ENCODE measurements at regions not wholly inside any gene's neighbourhood (a gene's known extent, or its start where the extent isn't known, plus 50 kb on each side); places are given as distances from the start of the nearest gene placed in this dataset.

GRCh38 chr6:43860285-43860684, 90.3 kb downstream of the VEGFA start (continued):
- no peak for TF ChIP-seq SRSF3 (IDR thresholded peaks at IDR 0.05; ENCODE audit: insufficient read depth, low read length)

- no peaks in the 10 kb centered on the region for H3K9me1 ChIP-seq (ENCODE audit: control insufficient read depth, insufficient read depth, low read length)
- no peak overlapping the region for H3K4me2 ChIP-seq (ENCODE audit: insufficient read depth, low read length)
- no peaks in the 10 kb centered on the region for H3K27me3 ChIP-seq (ENCODE audit: control insufficient read depth in 2 of 2, insufficient read depth in 2 of 2, low read length in 2 of 2)
- DNase-seq (ENCODE audit: extremely low read depth in 1 of 4, low spot score in 3 of 4): no peak
- H3K9me3 ChIP-seq (replicated peaks; ENCODE audit: control insufficient read depth, insufficient read depth, low read depth, low read length): no peaks in the 10 kb centered on the region
- H3K9ac ChIP-seq (ENCODE audit: insufficient read depth in 1 of 2, low read depth in 2 of 2, low read length in 2 of 2): no peak overlapping the region; a peak in 1 of 4 replicates
- H3K79me2 ChIP-seq (ENCODE audit: control insufficient read depth, insufficient read depth, low read length): no peaks in the 10 kb centered on the region
- no peak for TF ChIP-seq ETV5 (CRISPR knock-in tag; IDR thresholded peaks at IDR 0.05; ENCODE audit: low read depth)
- peak; percentile 9; the same call in 1 of the 2 replicates for TF ChIP-seq NR2C1 (IDR thresholded peaks at IDR 0.05)
- TF ChIP-seq NR2C1 (tag; IDR thresholded peaks at IDR 0.05): no peak
- TF ChIP-seq ZNF512 (tag; IDR thresholded peaks at IDR 0.05): no peak
- ATAC-seq: no peak
- H4K20me1 ChIP-seq (replicated peaks; ENCODE audit: control insufficient read depth, insufficient read depth, low read length): no peaks in the 10 kb centered on the region
- H2AFZ ChIP-seq (ENCODE audit: low read depth, low read length): no peak overlapping the region
- H3K36me3 ChIP-seq (ENCODE audit: control insufficient read depth, insufficient read depth, low read length): no peaks in the 10 kb centered on the region
- WGBS (ENCODE audit: insufficient coverage, low coverage, missing lambda C conversion rate): 90% methylated on average over 9 of the region's 9 CpGs
- no peak for FAIRE-seq
- no peak overlapping the region for H3K4me3 ChIP-seq
- CTCF ChIA-PET (ENCODE audit: low intra/inter-chr PET ratio): no interaction called here
- intact Hi-C loops (cut with micrococcal nuclease): loop anchor here (5.0 kb wide), 2 partner anchors 68 to 213 kb away; no protein-coding TSS in a partner anchor
- POLR2A ChIA-PET: interaction anchor here (0.7 to 1.3 kb wide), 3 partner anchors 9 to 226 kb away, joined by 3 read pairs; no protein-coding TSS in a partner anchor
- in situ Hi-C loops (cut with MboI): no loop called here
- H3K4me1 ChIP-seq (replicated peaks in 1 of 2; ENCODE audit: control insufficient read depth in 2 of 2, insufficient read depth in 2 of 2, low read length in 2 of 2): peaks cover 6 to 8% of the 10 kb centered on the region in 2 experiments; a peak in 3 of 5 replicates
- H3K27ac ChIP-seq (ENCODE audit: extremely low read depth, low read depth, low read length): no peak overlapping the region
- no TSS peak for BruUV-seq (replicated peaks)
Measured at GRCh38 chr6:43859213-43859612, 89.2 kb downstream of the VEGFA start.

Measured in K562 (cell line).